A673 (cell line): ENCODE measurements at regions not wholly inside any gene's neighbourhood (a gene's known extent, or its start where the extent isn't known, plus 50 kb on each side); places are given as distances from the start of the nearest gene placed in this dataset.

Experiments used
- BruUV-seq: library from RNA; stranded (reverse); fragments of 400-500 nt; replicated peaks from 2 replicates; lab custom pipeline; 2021; lab: Mats Ljungman, UMichigan
- CTCF ChIA-PET: fragments of 300-600 bp; sonication (Branson Sonifier 250); formaldehyde crosslinking; loops from one replicate; lab custom pipeline; 2022; ENCODE audit warnings: antibody characterized with exemption; lab: Charles Lee
- POLR2A ChIA-PET: fragments of 300-600 bp; sonication (Branson Sonifier 250); formaldehyde crosslinking; loops from one replicate; lab custom pipeline; 2022; ENCODE audit warnings: antibody characterized with exemption; ENCODE audit not compliant: low non-redundant PET; lab: Charles Lee
- DNase-seq: peaks from one replicate; pipeline ENCODE4 v3.0.0-alpha.2; 2015; ENCODE audit warnings: low spot score
- H3K27ac ChIP-seq: fragments of 200-600 bp; sonication (generic); 2 replicates; pipeline ENCODE4 v1.5.1; 2016; ENCODE audit warnings: mixed run types, low read depth, mild to moderate bottlenecking, mixed read lengths, antibody characterized with exemption, low read length; ENCODE audit not compliant: poor library complexity, severe bottlenecking
- H3K27me3 ChIP-seq: fragments of 200-600 bp; sonication (generic); replicated peaks from 2 replicates; pipeline ENCODE4 v1.6.1; 2017; ENCODE audit warnings: mixed run types, low read depth, mild to moderate bottlenecking, mixed read lengths, antibody characterized with exemption, low read length; ENCODE audit not compliant: insufficient read depth, poor library complexity
- H3K36me3 ChIP-seq: fragments of 200-600 bp; sonication (generic); 2 replicates; pipeline ENCODE4 v1.6.1; 2016; ENCODE audit warnings: mixed run types, mild to moderate bottlenecking, mixed read lengths, antibody characterized with exemption, low read length; ENCODE audit not compliant: insufficient read depth, poor library complexity, severe bottlenecking
- H3K4me1 ChIP-seq: fragments of 200-600 bp; sonication (generic); 2 replicates; pipeline ENCODE4 v1.6.1; 2017; ENCODE audit warnings: mixed run types, mild to moderate bottlenecking, mixed read lengths, antibody characterized with exemption, low read length; ENCODE audit not compliant: insufficient read depth, poor library complexity, severe bottlenecking
- H3K4me3 ChIP-seq: fragments of 200-600 bp; sonication (generic); 2 replicates; pipeline ENCODE4 v1.5.1; 2016; ENCODE audit warnings: low read depth, mixed run types, mild to moderate bottlenecking, mixed read lengths, low read length; ENCODE audit not compliant: poor library complexity, severe bottlenecking
- H3K9me3 ChIP-seq: fragments of 200-600 bp; sonication (generic); 2 replicates; pipeline ENCODE4 v1.6.1; 2016; ENCODE audit warnings: mixed run types, low read depth, mild to moderate bottlenecking, mixed read lengths, antibody characterized with exemption, low read length; ENCODE audit not compliant: poor library complexity, severe bottlenecking
- EZH2 ChIP-seq: fragments of 200-600 bp; sonication (generic); IDR thresholded peaks from 2 replicates; pipeline ENCODE4 v1.6.1; 2017; ENCODE audit warnings: borderline replicate concordance, low read depth, mild to moderate bottlenecking, mixed read lengths, antibody characterized with exemption, low read length; ENCODE audit not compliant: poor library complexity, severe bottlenecking
- intact Hi-C: fragments of 100-400 bp; cut with micrococcal nuclease; formaldehyde crosslinking; loops from one replicate; pipeline ENCODE4 v1.10.0; 2022; ENCODE audit not compliant: unreplicated experiment
- TF ChIP-seq, protein P1 (sequence below): fragments of 300-800, 200-600 bp; sonication (generic); conservative IDR thresholded peaks from 2 replicates; pipeline ENCODE4 v1.5.1; 2017; ENCODE audit warnings: low read depth, mild to moderate bottlenecking, antibody characterized with exemption, low read length, moderate library complexity, mixed read lengths

DNA sequence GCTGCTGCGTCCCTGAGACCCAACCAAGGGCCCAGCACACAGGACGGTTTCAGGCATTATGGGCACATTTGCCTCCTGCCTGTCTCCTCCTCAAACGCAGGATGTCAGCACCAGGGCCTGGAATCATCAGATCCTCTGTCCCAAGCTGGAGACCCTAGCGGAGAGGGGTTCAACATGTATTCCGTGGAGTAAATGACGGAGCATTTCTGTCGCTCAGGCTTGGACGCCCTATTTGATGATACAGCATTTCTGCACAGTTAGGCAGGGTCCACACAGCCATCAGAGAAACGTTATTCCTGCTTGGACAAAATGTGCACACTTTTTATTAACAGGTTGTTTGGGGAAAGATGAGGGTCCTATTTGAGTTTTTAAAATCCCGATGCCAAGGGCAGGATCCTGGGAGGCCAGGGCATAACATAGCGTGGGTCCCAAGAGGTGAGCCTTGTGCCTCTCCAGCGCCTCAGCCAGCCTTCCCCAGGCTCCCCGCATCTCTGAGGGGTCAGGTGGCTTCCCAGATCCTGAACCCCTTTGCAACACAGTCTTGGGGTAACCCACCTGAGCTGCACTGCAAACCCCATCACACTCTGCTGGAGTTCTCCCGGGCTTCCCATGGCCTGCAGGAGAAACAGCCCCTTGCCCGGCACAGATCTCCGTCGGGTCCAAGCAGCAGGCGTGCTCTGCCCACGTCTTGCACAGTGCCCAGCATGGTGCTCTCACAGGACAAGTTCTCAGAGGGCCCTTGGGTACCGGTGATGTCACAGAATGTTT is 319.7 kb upstream of the MYT1L start:
- intact Hi-C loops, result no loop called here

DNA sequence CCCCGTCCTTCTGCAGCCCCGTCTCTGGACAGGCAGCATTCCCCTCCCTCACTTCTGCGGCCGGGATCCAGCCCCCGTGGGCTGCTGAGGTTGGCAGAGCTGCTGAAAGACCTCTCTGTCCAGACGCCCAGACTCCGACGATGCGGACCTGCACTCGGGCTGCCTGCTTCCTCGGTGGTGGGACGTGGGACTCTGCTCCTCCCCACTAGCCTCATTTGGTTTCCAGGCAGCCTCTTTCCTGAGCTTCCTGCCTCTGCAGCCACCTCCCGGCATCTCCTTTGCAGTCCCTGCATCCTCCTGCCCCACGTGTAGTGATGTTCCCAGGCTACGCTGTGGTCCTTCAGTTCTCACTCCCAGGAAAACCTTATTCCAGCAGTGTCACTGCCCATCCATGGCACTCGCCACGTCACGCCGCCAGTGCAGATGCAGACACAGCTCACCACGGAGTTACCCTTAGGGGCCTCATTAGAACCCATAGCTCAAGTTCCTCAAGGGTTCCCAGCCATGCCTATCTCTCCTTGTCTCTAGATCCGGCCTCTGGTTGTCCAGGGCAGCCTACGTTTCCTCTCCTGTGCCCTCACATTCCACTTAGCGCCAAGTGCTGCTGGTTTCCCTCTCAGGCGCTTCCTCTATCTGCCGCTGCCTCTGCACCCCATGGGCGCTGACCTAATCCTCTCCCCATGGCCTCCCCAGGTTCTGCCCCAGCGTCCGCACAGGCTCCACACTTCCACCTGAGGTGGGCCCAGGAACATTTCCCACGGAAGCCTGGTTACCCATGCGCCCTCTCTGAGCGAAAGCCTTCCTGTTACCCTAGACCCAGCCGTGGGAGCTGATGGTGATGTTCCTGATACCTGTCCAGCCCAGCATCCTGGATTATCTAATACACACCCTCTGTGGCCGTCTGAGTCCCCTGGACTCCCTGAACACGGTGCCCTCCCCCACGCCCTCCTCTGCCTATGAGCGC is 318.3 kb upstream of the MYT1L start:
- no peak for DNase-seq
- CTCF ChIA-PET, result no interaction called here
- POLR2A ChIA-PET, result no interaction called here

More for the DNA sequence above, 319.7 kb upstream of the MYT1L start:
- H3K27me3 ChIP-seq, result peaks cover 18% of the 10 kb centered on the region
- no peak overlapping the region for H3K4me3 ChIP-seq
- no peaks in the 10 kb centered on the region for H3K4me1 ChIP-seq
- no peak overlapping the region for H3K27ac ChIP-seq
- POLR2A ChIA-PET, result no interaction called here
- no peak for TF ChIP-seq EZH2
- TF ChIP-seq, protein P1, sequence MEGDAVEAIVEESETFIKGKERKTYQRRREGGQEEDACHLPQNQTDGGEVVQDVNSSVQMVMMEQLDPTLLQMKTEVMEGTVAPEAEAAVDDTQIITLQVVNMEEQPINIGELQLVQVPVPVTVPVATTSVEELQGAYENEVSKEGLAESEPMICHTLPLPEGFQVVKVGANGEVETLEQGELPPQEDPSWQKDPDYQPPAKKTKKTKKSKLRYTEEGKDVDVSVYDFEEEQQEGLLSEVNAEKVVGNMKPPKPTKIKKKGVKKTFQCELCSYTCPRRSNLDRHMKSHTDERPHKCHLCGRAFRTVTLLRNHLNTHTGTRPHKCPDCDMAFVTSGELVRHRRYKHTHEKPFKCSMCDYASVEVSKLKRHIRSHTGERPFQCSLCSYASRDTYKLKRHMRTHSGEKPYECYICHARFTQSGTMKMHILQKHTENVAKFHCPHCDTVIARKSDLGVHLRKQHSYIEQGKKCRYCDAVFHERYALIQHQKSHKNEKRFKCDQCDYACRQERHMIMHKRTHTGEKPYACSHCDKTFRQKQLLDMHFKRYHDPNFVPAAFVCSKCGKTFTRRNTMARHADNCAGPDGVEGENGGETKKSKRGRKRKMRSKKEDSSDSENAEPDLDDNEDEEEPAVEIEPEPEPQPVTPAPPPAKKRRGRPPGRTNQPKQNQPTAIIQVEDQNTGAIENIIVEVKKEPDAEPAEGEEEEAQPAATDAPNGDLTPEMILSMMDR, result no peak
- H3K36me3 ChIP-seq, result no peaks in the 10 kb centered on the region
- H3K9me3 ChIP-seq, result no peaks in the 10 kb centered on the region
- BruUV-seq, result no TSS peak
- CTCF ChIA-PET, result no interaction called here
- no peak for DNase-seq

DNA sequence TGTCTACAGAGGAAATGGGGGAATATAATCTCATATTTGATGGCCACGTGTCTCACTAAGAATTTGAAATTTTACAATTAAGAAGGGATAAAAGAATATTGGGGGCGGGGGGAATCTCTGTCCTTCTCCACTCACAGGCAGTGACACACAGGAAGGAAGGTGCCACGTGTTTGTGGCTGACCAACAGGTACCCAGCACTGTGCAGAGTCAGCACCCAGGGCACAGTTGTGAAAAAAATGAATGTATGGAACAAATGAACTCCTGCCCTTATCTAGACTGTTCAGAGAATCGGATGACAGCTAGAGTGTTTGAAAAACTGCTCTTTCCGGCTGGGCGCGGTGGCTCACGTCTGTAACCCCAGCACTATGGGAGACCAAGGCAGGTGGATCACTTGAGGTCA is 317.0 kb upstream of the MYT1L start:
- Histone ChIP-seq H3K4me1 (no peaks in the 10 kb centered on the region), H3K27ac (no peak overlapping the region), H3K4me3 (no peak overlapping the region), H3K27me3 (peaks cover 3% of the 10 kb centered on the region), H3K36me3 (no peaks in the 10 kb centered on the region), H3K9me3 (no peaks in the 10 kb centered on the region)
- intact Hi-C loops, result no loop called here
- BruUV-seq, result no TSS peak
- ChIA-PET POLR2A (interaction anchor here (0.6 kb wide), 1 partner anchor 431 kb away, joined by 4 read pairs; no protein-coding TSS in a partner anchor), CTCF (no interaction called here)
- no peak for TF ChIP-seq EZH2
- TF ChIP-seq, protein P1, result no peak
- no peak for DNase-seq

More for the DNA sequence above, 318.3 kb upstream of the MYT1L start:
- no peaks in the 10 kb centered on the region for H3K36me3 ChIP-seq
- H3K4me3 ChIP-seq, result no peak overlapping the region
- H3K4me1 ChIP-seq, result no peaks in the 10 kb centered on the region
- no peak for TF ChIP-seq EZH2
- H3K9me3 ChIP-seq, result no peaks in the 10 kb centered on the region
- intact Hi-C loops, result no loop called here
- H3K27me3 ChIP-seq, result peaks cover 14% of the 10 kb centered on the region
- no TSS peak for BruUV-seq
- H3K27ac ChIP-seq, result no peak overlapping the region
